HG02798 (cell line): ENCODE measurements at regions not wholly inside any gene's neighbourhood (a gene's known extent, or its start where the extent isn't known, plus 50 kb on each side); places are given as distances from the start of the nearest gene placed in this dataset.
"Not testable (repeated sequence)": the region's sequence is repeated elsewhere in the genome, so short reads cannot be mapped to it uniquely, and the experiment has no call there.

Experiments
- ATAC-seq: cut with Tn5 transposase; IDR thresholded peaks from one replicate; pipeline ENCODE4 v1.9.1; 2021; ENCODE audit warnings: mild to moderate bottlenecking; ENCODE audit not compliant: unreplicated experiment, poor library complexity

DNA sequence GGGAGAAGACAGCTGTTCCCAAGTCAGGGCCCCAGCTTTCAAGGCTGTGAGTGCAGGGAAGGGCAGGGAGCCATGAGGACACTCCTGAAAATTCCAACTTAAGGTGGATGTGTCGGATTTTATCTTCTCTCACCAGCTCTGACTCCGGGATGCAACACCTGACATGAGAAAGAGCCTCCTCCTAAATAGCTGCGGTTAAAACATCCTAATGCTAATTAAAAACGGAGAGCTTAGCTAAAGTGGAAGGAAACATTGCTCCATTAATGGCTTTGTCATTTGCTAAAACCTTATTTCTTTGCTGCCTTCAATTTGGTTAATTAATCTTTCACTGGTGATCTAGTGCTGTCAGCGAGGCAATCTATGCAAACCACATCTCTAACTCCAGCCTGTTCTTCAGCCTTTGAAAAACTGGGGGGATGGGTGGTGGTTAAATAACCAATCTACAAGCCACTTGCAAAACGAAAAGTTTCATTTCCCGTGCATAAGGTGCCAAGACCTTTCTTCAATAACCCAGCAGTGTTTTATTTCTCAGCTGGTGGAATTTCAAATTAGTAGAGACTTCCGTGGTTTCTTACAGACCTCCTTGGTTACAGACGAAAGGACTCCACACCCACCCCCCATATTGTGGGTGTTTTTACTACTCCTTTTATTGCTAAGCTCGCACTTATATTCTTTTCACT is 379.6 kb downstream of the MLLT3 start:
- ATAC-seq: peak; percentile 90

- ATAC-seq: no peak
Observed at GRCh38 chr9:20240498-20240897, 381.8 kb downstream of the MLLT3 start.

GRCh38 chr9:20238921-20239320 is 383.4 kb downstream of the MLLT3 start:
- ATAC-seq: no peak

DNA sequence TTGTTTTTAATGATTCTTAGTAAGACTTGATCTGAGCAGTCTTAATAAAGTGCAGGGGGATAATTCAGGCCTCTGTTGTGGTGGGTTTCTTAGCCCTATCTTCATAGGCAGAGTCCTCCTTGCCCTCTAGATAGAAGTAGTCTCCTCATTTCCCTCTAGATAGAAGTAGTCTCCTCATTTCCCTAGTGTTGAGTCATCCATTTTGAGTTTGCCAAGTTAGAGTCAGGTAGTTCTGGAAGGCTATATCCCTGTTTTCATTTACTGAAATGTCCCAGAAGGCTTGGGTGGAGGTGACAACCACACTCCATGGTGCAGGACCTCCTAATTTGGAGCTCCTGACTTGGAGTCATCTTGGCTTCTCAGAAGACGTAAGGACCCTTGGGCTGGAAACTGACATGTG is 384.6 kb downstream of the MLLT3 start:
- ATAC-seq: no peak

DNA sequence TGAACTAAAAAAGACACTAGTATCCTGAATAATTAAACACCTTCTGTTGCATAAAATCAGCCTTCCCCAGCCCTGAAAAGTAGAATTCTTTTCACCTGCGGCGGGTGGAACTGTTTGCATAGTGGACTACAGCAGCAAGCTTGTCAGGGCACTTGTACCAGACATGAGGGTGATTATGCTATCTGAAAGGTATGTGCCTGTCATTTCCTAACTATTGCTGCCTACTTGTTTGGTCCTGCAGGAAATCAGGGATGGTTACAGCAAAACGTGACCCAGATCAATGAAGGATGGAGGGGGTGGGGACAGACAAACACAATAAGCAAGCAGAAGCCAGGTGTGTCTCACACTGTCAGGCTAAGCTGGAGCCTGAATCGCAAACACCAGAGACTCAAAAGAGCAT is 385.6 kb downstream of the MLLT3 start:
- ATAC-seq: no peak

- not testable (repeated sequence) for ATAC-seq
Observed at GRCh38 chr9:20235206-20235605, 387.1 kb downstream of the MLLT3 start.

- ATAC-seq: no peak
Observed at GRCh38 chr9:20228096-20228495, 394.2 kb downstream of the MLLT3 start.

DNA sequence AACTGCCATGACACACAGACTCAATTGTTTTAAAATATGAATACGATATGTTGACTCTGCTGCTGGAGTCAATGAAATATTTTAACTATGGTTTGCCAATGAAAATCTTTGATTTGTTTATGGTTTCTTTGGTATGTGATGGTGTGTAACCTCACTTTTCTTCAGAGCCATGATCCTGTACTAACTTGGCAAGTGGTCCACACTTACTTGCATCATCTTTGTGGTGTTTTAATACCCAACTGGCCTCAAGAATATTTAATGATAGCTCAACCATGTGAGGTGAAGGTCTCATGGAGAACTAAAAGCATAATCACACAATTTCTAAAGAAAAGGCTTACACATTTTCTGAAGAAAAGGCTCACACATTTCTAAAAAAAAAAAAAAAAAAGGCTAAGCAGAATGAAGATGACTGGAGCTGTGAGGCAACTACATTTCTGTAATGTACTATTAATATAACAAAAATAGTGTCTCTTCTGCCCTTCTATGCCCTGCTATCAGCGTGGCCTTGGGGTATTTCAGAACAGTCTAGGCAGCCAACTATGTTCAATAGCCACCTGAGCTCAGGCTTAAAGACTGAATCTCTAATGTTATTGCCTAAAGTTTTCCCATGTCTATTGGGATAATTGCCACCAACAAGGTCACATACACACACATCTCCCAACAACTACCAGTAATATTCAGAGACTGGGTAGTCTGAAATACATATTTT is 395.0 kb downstream of the MLLT3 start:
- ATAC-seq: no peak

DNA sequence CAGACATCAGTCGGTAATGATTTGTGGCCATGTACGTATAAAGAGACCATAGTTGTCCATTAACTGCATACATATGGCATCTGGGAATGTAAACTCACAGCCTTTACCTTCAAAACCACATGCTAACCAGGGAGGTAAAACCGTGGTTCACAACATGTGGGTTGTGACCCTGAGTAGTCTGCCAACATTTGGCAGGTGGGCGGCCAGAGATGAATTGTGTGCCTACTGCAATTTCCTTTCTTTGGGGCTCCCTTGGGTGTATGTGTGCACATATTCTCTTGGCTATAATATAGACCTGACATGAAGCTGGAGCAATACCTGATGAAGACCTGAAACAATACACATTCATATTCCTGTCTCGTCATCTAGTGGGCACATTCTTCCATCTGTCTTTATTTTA is 396.0 kb downstream of the MLLT3 start:
- ATAC-seq: no peak

DNA sequence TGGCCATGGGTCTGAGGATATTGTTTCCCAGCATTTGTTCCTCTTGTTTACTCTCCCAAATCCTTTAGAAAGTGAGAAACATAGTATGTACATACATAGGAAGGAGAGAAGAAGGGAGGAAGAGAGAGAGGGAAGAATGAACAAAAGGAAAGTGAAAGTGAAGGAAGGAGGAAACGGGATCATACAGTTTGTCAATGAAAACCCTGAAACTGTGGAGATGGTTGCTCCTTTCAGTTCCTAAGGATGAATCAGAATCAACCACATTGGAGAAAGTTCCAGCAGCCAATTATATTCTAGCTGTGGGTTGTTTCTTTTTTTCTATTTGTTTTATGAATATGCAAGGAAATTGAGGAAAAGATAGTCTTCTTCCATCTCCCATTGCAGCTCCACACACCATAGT is 396.5 kb downstream of the MLLT3 start:
- ATAC-seq: no peak

DNA sequence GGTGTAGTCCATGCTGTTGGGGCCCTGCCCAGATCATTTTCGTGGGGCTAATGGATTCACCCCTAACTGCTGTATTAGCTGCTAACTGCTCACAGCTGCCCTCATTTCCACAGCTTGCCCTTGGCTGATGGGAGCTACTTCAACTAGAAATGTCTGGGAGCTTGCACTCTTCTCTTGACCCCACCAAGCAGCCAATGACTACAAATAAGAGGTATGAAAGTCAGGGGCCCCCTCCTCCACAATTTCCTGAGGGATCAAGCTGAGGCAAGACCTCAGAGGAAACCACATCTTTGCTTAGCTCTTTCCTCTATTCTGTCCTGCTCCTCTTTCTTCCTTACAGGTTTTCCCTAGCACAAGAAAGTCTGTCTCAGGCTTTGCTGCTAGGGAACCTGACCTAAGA is 397.5 kb downstream of the MLLT3 start:
- no peak for ATAC-seq

DNA sequence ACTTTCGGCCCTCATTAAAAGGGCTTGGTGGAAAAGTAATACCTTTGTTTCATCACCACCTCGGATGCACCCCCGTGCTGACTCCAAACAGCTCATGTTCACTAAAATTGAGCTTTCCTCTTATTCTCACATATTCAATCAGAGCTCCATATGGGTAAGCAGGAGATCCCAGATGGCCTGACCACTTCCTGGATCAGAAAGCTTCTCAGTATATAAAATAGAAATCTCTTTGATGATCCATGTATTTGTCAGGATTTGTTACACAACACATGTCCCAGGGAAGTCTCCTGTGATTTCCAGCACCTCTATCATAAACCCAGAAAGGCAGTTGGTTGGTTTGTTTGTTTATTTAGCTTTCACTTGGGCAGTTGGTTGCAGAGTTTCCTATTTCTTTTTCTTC is 402.0 kb downstream of the MLLT3 start:
- ATAC-seq: no peak

DNA sequence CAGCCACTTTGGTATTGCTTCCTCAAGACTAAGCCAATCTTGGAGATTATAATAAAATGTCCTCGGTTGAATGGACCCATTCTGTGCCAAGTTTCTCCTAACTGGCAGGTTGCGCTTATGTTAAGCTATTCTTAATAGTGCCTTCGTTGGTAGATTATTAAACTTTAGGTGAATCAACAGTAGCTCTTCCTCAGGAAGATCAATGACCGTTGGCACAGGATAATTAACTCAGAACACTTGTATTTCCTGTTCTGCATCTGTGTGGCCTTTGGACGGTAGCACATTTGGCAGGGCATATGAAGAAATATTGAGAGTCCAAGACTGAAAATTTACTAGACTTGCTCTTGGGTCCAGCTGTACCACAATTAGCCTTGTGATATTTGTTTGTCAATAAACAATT is 402.9 kb downstream of the MLLT3 start:
- ATAC-seq: no peak

- ATAC-seq: no peak
Observed at GRCh38 chr9:20217596-20217995, 404.7 kb downstream of the MLLT3 start.

DNA sequence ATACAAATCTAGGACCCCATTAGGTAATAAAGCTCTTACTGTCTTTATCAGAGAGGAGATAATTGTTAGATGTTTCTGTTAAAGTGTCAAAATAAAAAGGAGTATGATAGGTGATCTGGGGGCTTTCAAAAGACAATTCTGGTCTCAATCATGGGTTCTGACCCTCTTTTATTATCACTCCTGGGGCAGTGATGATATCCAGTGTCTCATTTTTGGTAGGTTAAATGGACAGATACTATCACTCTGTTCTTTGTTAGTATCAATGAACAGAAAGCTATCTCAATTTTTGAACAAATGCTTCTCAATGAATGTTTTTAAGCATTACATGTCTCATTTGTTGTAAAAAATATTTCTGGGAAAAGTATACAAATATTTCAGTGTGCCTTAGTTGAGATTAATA is 405.9 kb downstream of the MLLT3 start:
- no peak for ATAC-seq

DNA sequence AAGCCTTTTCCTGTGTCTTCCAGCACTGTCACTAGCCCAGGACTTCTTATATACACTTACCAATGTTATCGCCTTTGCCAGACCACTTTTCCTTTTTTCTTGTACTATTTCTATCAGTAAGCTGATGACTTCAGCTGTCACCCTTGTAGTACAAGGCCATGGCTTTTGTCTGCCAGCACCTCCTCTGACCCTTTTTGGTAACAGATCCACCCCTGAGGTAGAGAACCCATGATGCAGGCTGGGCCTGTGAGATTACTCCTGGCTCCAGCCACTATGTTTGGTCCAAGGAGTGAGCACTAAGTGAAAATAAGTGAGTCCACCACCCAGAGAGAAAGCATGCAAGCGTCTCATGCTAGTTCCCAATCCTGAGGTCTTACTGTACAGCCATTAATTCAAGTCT is 406.7 kb downstream of the MLLT3 start:
- no peak for ATAC-seq

DNA sequence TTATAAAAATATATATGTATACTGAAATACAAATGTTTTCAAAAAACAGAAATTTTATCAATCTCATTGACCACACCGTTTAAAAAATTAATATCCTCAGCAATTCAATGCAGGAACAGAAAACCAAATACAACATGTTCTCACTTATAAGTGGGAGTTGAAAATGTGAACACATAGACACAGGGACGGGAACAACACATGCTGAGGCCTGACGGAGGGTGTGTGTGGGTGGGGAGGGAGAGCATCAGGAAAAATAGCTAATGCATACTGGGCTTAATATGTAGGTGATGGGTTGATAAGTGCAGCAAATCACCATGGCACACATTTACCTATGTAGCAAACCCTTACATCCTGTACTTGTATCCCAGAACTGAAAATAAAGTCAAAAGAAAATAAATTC is 409.5 kb downstream of the MLLT3 start:
- ATAC-seq: no peak

DNA sequence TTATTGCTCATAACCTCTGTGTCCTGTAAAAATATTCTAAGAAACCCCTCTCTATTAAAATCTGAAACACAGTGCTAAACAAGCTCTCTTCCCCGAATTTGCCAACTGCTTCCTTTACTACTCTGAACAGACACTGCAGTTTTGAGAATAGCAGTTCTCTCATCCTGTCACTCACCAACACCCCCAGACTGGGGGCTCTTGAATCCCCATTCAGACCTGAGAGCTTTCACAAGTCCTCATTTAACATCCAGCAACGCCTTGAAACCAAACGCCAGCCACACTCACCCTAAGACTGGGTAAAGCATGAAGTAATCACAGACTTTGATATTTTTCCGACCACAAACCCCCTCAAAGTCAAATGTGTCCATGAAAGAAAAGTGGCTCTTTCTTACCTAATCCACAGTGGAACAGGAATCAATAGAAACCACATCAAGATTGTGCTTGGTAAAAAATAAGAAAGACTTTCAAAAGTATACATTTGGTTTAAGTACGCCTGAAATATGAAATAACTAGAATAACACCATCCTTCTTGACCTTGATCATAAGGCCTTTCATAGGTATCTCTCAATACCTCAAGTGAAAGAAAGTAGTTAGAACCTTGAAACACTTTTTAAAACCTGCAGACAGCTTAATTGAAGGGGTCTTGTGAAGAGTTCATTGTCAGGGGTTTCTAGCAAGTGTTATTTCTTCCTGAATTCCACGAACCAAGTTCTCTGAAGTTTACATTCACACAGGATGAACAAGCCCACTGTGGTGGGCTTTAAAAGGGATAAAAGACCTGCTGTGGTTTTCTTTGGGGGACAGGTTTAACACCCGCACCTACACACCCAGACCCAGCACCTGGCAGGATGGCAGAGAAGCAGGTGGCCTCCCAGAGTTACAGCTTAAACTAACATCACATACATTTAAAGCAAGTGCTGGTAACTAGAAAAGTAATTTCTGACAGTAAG is 412.6 kb downstream of the MLLT3 start:
- peak; percentile 61 for ATAC-seq

DNA sequence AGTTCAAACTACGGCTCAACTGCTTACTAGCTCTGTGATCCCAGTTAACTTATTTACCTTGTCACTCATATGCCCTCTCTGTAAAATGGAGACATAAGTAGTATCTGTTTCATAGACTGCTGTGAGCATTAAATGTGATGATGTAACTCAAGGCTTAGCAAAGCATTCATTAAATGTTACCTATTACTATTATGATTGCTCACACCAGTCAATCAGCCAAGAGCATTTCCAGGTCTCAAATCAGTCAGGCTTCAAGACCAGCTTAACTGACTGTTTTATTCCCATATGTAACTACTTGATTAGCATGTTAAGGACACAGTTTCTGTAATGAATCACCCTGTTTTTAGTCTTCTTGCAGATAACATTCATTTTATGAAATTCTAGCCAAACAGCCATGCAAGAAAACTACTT is 413.3 kb downstream of the MLLT3 start:
- no peak for ATAC-seq

GRCh38 chr9:20208226-20208625 is 414.1 kb downstream of the MLLT3 start:
- ATAC-seq: no peak

DNA sequence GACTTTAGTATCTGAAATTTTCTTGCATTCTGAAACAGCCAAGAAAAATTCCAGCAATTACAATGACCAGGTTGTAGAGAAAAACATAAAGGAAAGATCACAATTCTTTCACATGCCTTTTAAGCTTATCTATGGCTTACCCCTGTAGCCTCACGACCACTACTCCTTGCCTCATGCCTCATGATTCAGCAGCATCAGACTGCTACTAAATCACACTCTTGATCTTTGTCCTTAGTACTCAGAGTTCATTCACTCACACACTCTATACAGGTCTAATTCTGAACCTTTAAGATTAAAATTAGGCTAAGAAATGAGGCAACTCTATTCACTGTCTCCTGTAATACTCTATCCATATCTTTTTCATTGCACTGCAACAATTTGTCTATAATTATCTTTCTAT is 415.1 kb downstream of the MLLT3 start:
- ATAC-seq: no peak
